ENCODE measurements at regions not wholly inside any gene's neighbourhood (a gene's known extent, or its start where the extent isn't known, plus 50 kb on each side); places are given as distances from the start of the nearest gene placed in this dataset.

DNA sequence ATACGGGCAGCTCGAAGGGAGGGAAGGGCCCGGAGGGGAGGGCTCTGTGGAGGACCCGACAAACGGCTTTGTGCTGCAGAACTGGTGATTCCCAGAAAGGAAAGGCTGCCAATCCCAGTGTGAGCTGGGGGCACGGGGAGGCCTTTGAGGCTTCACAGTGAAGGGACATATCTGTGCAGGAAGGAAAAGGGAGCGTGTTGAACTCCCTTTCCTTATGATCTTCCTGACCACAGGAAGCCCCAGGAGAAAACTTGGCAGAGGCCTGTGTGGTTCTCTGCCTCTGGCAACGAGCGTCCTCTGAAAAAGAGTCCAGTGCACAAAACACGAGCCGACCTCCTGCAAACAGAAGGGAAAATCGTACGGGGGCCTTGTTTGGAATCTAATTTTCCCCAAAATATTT lies 683.5 kb upstream of the SALL3 start:
- TF ChIP-seq, protein P1, sequence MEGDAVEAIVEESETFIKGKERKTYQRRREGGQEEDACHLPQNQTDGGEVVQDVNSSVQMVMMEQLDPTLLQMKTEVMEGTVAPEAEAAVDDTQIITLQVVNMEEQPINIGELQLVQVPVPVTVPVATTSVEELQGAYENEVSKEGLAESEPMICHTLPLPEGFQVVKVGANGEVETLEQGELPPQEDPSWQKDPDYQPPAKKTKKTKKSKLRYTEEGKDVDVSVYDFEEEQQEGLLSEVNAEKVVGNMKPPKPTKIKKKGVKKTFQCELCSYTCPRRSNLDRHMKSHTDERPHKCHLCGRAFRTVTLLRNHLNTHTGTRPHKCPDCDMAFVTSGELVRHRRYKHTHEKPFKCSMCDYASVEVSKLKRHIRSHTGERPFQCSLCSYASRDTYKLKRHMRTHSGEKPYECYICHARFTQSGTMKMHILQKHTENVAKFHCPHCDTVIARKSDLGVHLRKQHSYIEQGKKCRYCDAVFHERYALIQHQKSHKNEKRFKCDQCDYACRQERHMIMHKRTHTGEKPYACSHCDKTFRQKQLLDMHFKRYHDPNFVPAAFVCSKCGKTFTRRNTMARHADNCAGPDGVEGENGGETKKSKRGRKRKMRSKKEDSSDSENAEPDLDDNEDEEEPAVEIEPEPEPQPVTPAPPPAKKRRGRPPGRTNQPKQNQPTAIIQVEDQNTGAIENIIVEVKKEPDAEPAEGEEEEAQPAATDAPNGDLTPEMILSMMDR (IDR thresholded peaks at IDR 0.05): no peak
- no peak for TF ChIP-seq POLR2A (IDR thresholded peaks at IDR 0.05)

Measured in heart left ventricle (tissue), 13 donors.